PC-9 (cell line): ENCODE measurements at regions not wholly inside any gene's neighbourhood (a gene's known extent, or its start where the extent isn't known, plus 50 kb on each side); places are given as distances from the start of the nearest gene placed in this dataset.

ENCODE experiments used
- BruUV-seq: library from RNA; stranded (reverse); fragments of 400-500 nt; replicated peaks from 2 replicates; lab custom pipeline; 2021; lab: Mats Ljungman, UMichigan
- CTCF ChIA-PET: fragments of 300-600 bp; sonication (Branson Sonifier 250); formaldehyde crosslinking; loops from one replicate; lab custom pipeline; 2022; ENCODE audit warnings: antibody characterized with exemption; lab: Charles Lee
- POLR2A ChIA-PET: fragments of 300-600 bp; sonication (Branson Sonifier 250); formaldehyde crosslinking; loops from one replicate; lab custom pipeline; 2022; ENCODE audit warnings: antibody characterized with exemption; ENCODE audit not compliant: unreplicated experiment; lab: Charles Lee
- DNase-seq, 2 experiments: peaks; one replicate each; pipeline versions ENCODE4 v3.0.0 to v3.0.0-alpha.2; 2015 to 2022; ENCODE audit warnings: mixed read lengths in 1 of 2
- H2AFZ ChIP-seq: fragments of 200-600 bp; sonication (generic); 2 replicates; pipeline ENCODE4 v1.8.1; 2017; ENCODE audit warnings: antibody characterized with exemption
- H3F3A ChIP-seq: fragments of 200-600 bp; sonication (generic); 2 replicates; pipeline ENCODE4 v1.8.1; 2017; ENCODE audit warnings: antibody characterized with exemption, mild to moderate bottlenecking, low read depth; ENCODE audit not compliant: insufficient read depth
- H3K27ac ChIP-seq: fragments of 200-600 bp; sonication (generic); 2 replicates; pipeline ENCODE4 v1.6.1; 2016; ENCODE audit warnings: mixed run types
- H3K27me3 ChIP-seq: fragments of 200-600 bp; sonication (generic); 2 replicates; pipeline ENCODE4 v1.6.1; 2016; ENCODE audit warnings: low read depth, mixed run types; ENCODE audit not compliant: insufficient read depth
- H3K36me3 ChIP-seq: fragments of 200-600 bp; sonication (generic); 2 replicates; pipeline ENCODE4 v1.6.1; 2016; ENCODE audit warnings: low read depth, mixed run types
- H3K4me1 ChIP-seq: fragments of 200-600 bp; sonication (generic); replicated peaks from 2 replicates; pipeline ENCODE4 v1.6.1; 2016; ENCODE audit warnings: mixed run types; ENCODE audit not compliant: insufficient read depth
- H3K4me2 ChIP-seq: fragments of 200-600 bp; sonication (generic); 2 replicates; pipeline ENCODE4 v1.6.1; 2017; ENCODE audit warnings: mixed run types
- H3K4me3 ChIP-seq: fragments of 200-600 bp; sonication (generic); 2 replicates; pipeline ENCODE4 v1.6.1; 2016; ENCODE audit warnings: mixed run types
- H3K79me2 ChIP-seq: fragments of 200-600 bp; sonication (generic); 2 replicates; pipeline ENCODE4 v1.6.1; 2017; ENCODE audit warnings: low read depth, mixed run types
- H3K9me2 ChIP-seq: fragments of 200-600 bp; sonication (generic); 2 replicates; pipeline ENCODE4 v1.8.1; 2017; ENCODE audit warnings: mild to moderate bottlenecking; ENCODE audit not compliant: insufficient read depth
- H3K9me3 ChIP-seq: fragments of 200-600 bp; sonication (generic); 2 replicates; pipeline ENCODE4 v1.8.1; 2016; ENCODE audit warnings: low read depth; ENCODE audit not compliant: insufficient read depth
- H4K20me1 ChIP-seq: fragments of 200-600 bp; sonication (generic); 2 replicates; pipeline ENCODE4 v1.8.1; 2017; ENCODE audit not compliant: insufficient read depth
- CTCF ChIP-seq: fragments of 200-600 bp; sonication (generic); conservative IDR thresholded peaks from 2 replicates; pipeline ENCODE4 v1.6.1; 2017; ENCODE audit warnings: mixed run types, antibody characterized with exemption, mild to moderate bottlenecking, moderate library complexity
- EZH2 ChIP-seq: fragments of 200-600 bp; sonication (generic); IDR thresholded peaks from 2 replicates; pipeline ENCODE4 v1.8.0; 2017; ENCODE audit warnings: antibody characterized with exemption, low read depth
- intact Hi-C: fragments of 100-400 bp; cut with micrococcal nuclease; formaldehyde crosslinking; loops from one replicate; pipeline ENCODE4 v1.10.0; 2022; ENCODE audit not compliant: unreplicated experiment

- Histone ChIP-seq H3K4me1 (peaks cover 13% of the 10 kb centered on the region), H3K9me3 (peaks cover 11% of the 10 kb centered on the region), H3K79me2 (no peaks in the 10 kb centered on the region), H3F3A (0 out of 2 replicates have a peak, but pooled peaks cover 3% of the 10 kb centered on the region), H3K4me3 (no peak overlapping the region), H3K9me2 (no peaks in the 10 kb centered on the region), H3K36me3 (0 out of 2 replicates have a peak, but pooled peaks cover 9% of the 10 kb centered on the region), H2AFZ (no peak overlapping the region), H3K27me3 (no peaks in the 10 kb centered on the region), H3K27ac (no peak overlapping the region), H3K4me2 (peak overlapping the region; percentile 2), H4K20me1 (no peaks in the 10 kb centered on the region)
- peak in 1 of 2 experiments; percentile 43 for DNase-seq
- CTCF ChIA-PET = no interaction called here
- POLR2A ChIA-PET = no interaction called here
- BruUV-seq = no TSS peak
- TF ChIP-seq CTCF = no peak
- no peak for TF ChIP-seq EZH2
- intact Hi-C loops = no loop called here
Measured at GRCh38 chr7:139159900-139160675, 50.6 kb upstream of the ZC3HAV1 start.

GRCh38 chr7:139168479-139168878 lies 59.0 kb upstream of the ZC3HAV1 start:
- no peaks in the 10 kb centered on the region for H3K9me3 ChIP-seq
- no peak overlapping the region for H3K4me3 ChIP-seq
- H4K20me1 ChIP-seq = no peaks in the 10 kb centered on the region
- H3K36me3 ChIP-seq = no peaks in the 10 kb centered on the region
- no peaks in the 10 kb centered on the region; the same call in 1 of the 2 replicates for H3K9me2 ChIP-seq
- H3F3A ChIP-seq = no peaks in the 10 kb centered on the region
- no peaks in the 10 kb centered on the region for H3K79me2 ChIP-seq
- no peak for TF ChIP-seq CTCF
- TF ChIP-seq EZH2 = no peak
- no peak overlapping the region for H2AFZ ChIP-seq
- no peaks in the 10 kb centered on the region for H3K4me1 ChIP-seq
- no peak overlapping the region for H3K27ac ChIP-seq
- no peak overlapping the region for H3K4me2 ChIP-seq
- intact Hi-C loops = no loop called here
- BruUV-seq = no TSS peak
- POLR2A ChIA-PET = no interaction called here
- CTCF ChIA-PET = no interaction called here
- H3K27me3 ChIP-seq = no peaks in the 10 kb centered on the region
- DNase-seq = no peak

GRCh38 chr7:139169816-139170215 lies 60.3 kb upstream of the ZC3HAV1 start:
- Histone ChIP-seq H3K4me1 (no peaks in the 10 kb centered on the region), H3K9me3 (no peaks in the 10 kb centered on the region), H4K20me1 (no peaks in the 10 kb centered on the region), H3F3A (no peaks in the 10 kb centered on the region), H3K27me3 (no peaks in the 10 kb centered on the region), H3K36me3 (no peaks in the 10 kb centered on the region), H3K4me3 (no peak overlapping the region), H3K79me2 (no peaks in the 10 kb centered on the region), H2AFZ (no peak overlapping the region), H3K27ac (no peak overlapping the region), H3K9me2 (no peaks in the 10 kb centered on the region; the same call in 1 of the 2 replicates), H3K4me2 (no peak overlapping the region)
- DNase-seq = no peak
- POLR2A ChIA-PET = no interaction called here
- BruUV-seq = no TSS peak
- intact Hi-C loops = no loop called here
- TF ChIP-seq EZH2 = no peak
- TF ChIP-seq CTCF = no peak
- CTCF ChIA-PET = no interaction called here
